HEK293 (cell line): ENCODE measurements at regions not wholly inside any gene's neighbourhood (a gene's known extent, or its start where the extent isn't known, plus 50 kb on each side); places are given as distances from the start of the nearest gene placed in this dataset.
"Not testable (repeated sequence)": the region's sequence is repeated elsewhere in the genome, so short reads cannot be mapped to it uniquely, and the experiment has no call there.

Experiments
- CTCF ChIA-PET: fragments of 350-600 bp; formaldehyde crosslinking; extraction: SDS; loops from one replicate; lab custom pipeline; 2021; ENCODE audit warnings: antibody characterized with exemption; lab: Yijun Ruan, JAX
- POLR2A ChIA-PET: fragments of 300-600 bp; formaldehyde crosslinking; extraction: SDS; loops from one replicate; lab custom pipeline; 2020; ENCODE audit warnings: antibody characterized with exemption, inconsistent platforms; lab: Yijun Ruan, JAX
- H3K27ac ChIP-seq: fragments of 200-500 bp; sonication (Bioruptor generic); 2 replicates; pipeline ENCODE4 v1.5.1; 2014; ENCODE audit warnings: low read depth, low read length, control low read depth, inconsistent platforms; ENCODE audit errors: extremely low read depth
- H3K36me3 ChIP-seq, 2 experiments: fragments of 200-500 bp in 1 of 2; sonication (Bioruptor generic) in 1 of 2; 1 replicate in 1 of 2; 2 replicates in 1 of 2; pipeline ENCODE4 v1.5.1; 2014 to 2017; ENCODE audit warnings: inconsistent platforms in 2 of 2, low read length in 2 of 2; ENCODE audit not compliant: control insufficient read depth in 2 of 2, insufficient read depth in 1 of 2
- H3K4me1 ChIP-seq: fragments of 200-500 bp; sonication (Bioruptor generic); 2 replicates; pipeline ENCODE4 v1.5.1; 2014; ENCODE audit warnings: mild to moderate bottlenecking, low read length, inconsistent platforms; ENCODE audit not compliant: control insufficient read depth, insufficient read depth
- H3K4me3 ChIP-seq: 2 replicates; pipeline ENCODE4 v1.5.1; 2011; ENCODE audit warnings: low read depth, mild to moderate bottlenecking, control low read depth, low read length, moderate library complexity
- H3K9me3 ChIP-seq: fragments of 200-500 bp; sonication (Bioruptor generic); 2 replicates; pipeline ENCODE4 v1.5.1; 2014; ENCODE audit warnings: low read depth, low read length, inconsistent platforms; ENCODE audit not compliant: control insufficient read depth, insufficient read depth
- BCL11B ChIP-seq: fragments of 450-650 bp; formaldehyde crosslinking; IDR thresholded peaks from 2 replicates; pipeline ENCODE4 v1.5.1; 2016; ENCODE audit warnings: low read depth, missing biosample characterization, missing genetic modification characterization
- FEZF1 ChIP-seq: fragments of 450-650 bp; formaldehyde crosslinking; IDR thresholded peaks from 2 replicates; pipeline ENCODE4 v1.5.1; 2016; ENCODE audit warnings: missing biosample characterization, missing genetic modification characterization
- GLI4 ChIP-seq: fragments of 450-650 bp; formaldehyde crosslinking; IDR thresholded peaks from 2 replicates; pipeline ENCODE4 v1.5.1; 2016; ENCODE audit warnings: missing biosample characterization, missing genetic modification characterization
- KLF1 ChIP-seq: fragments of 450-650 bp; formaldehyde crosslinking; IDR thresholded peaks from 2 replicates; pipeline ENCODE4 v1.5.1; 2016; ENCODE audit warnings: missing biosample characterization, missing genetic modification characterization
- PBX3 ChIP-seq: sonication (generic); formaldehyde crosslinking; IDR thresholded peaks from 2 replicates; pipeline ENCODE4 v1.8.1; 2022; ENCODE audit warnings: mild to moderate bottlenecking, moderate library complexity, missing genetic modification reagents
- REPIN1 ChIP-seq: fragments of 450-650 bp; formaldehyde crosslinking; IDR thresholded peaks from 2 replicates; pipeline ENCODE4 v1.5.1; 2017; ENCODE audit warnings: missing biosample characterization, missing genetic modification characterization, low read depth
- SCRT2 ChIP-seq: fragments of 450-650 bp; formaldehyde crosslinking; IDR thresholded peaks from 2 replicates; pipeline ENCODE4 v1.5.1; 2016; ENCODE audit warnings: missing biosample characterization, missing genetic modification characterization
- ZBTB1 ChIP-seq: fragments of 450-650 bp; formaldehyde crosslinking; IDR thresholded peaks from 2 replicates; pipeline ENCODE4 v1.5.1; 2016; ENCODE audit warnings: missing biosample characterization, missing genetic modification characterization
- ZBTB17 ChIP-seq: fragments of 450-650 bp; formaldehyde crosslinking; IDR thresholded peaks from 2 replicates; pipeline ENCODE4 v1.5.1; 2016; ENCODE audit warnings: missing biosample characterization, missing genetic modification characterization
- ZBTB8A ChIP-seq: fragments of 450-650 bp; formaldehyde crosslinking; IDR thresholded peaks from 2 replicates; pipeline ENCODE4 v1.5.1; 2016; ENCODE audit warnings: missing biosample characterization, missing genetic modification characterization
- ZFP3 ChIP-seq: fragments of 450-650 bp; formaldehyde crosslinking; IDR thresholded peaks from 2 replicates; pipeline ENCODE4 v1.5.1; 2016; ENCODE audit warnings: low read depth, missing biosample characterization, missing genetic modification characterization
- ZFP69B ChIP-seq: fragments of 450-650 bp; formaldehyde crosslinking; IDR thresholded peaks from 2 replicates; pipeline ENCODE4 v1.5.1; 2016; ENCODE audit warnings: missing biosample characterization, missing genetic modification characterization
- ZNF133 ChIP-seq: fragments of 450-650 bp; formaldehyde crosslinking; IDR thresholded peaks from 2 replicates; pipeline ENCODE4 v1.5.1; 2016; ENCODE audit warnings: missing biosample characterization, missing genetic modification characterization
- ZNF16 ChIP-seq: fragments of 450-650 bp; formaldehyde crosslinking; IDR thresholded peaks from 2 replicates; pipeline ENCODE4 v1.5.1; 2016; ENCODE audit warnings: low read depth, missing biosample characterization, missing genetic modification characterization
- ZNF18 ChIP-seq: fragments of 450-650 bp; formaldehyde crosslinking; IDR thresholded peaks from 2 replicates; pipeline ENCODE4 v1.5.1; 2016; ENCODE audit warnings: missing biosample characterization, missing genetic modification characterization
- ZNF394 ChIP-seq: fragments of 450-650 bp; formaldehyde crosslinking; IDR thresholded peaks from 2 replicates; pipeline ENCODE4 v1.5.1; 2016; ENCODE audit warnings: missing biosample characterization, missing genetic modification characterization, mild to moderate bottlenecking, moderate library complexity, borderline replicate concordance
- ZNF416 ChIP-seq: fragments of 450-650 bp; formaldehyde crosslinking; IDR thresholded peaks from 2 replicates; pipeline ENCODE4 v1.5.1; 2016; ENCODE audit warnings: missing biosample characterization, missing genetic modification characterization
- ZNF449 ChIP-seq: fragments of 450-650 bp; formaldehyde crosslinking; IDR thresholded peaks from 2 replicates; pipeline ENCODE4 v1.5.1; 2017; ENCODE audit warnings: missing biosample characterization, mild to moderate bottlenecking, missing genetic modification characterization, moderate library complexity
- ZNF544 ChIP-seq: fragments of 450-650 bp; formaldehyde crosslinking; IDR thresholded peaks from 2 replicates; pipeline ENCODE4 v1.5.0; 2017; ENCODE audit warnings: missing biosample characterization, missing genetic modification characterization
- ZNF658 ChIP-seq: fragments of 450-650 bp; formaldehyde crosslinking; IDR thresholded peaks from 2 replicates; pipeline ENCODE4; 2016; ENCODE audit warnings: missing biosample characterization, missing genetic modification characterization
- ZNF664 ChIP-seq: fragments of 450-650 bp; formaldehyde crosslinking; IDR thresholded peaks from 2 replicates; pipeline ENCODE4 v1.5.1; 2016; ENCODE audit warnings: missing biosample characterization, missing genetic modification characterization
- ZNF704 ChIP-seq: fragments of 450-650 bp; formaldehyde crosslinking; IDR thresholded peaks from 2 replicates; pipeline ENCODE4 v1.5.1; 2016; ENCODE audit warnings: missing biosample characterization, missing genetic modification characterization
- ZNF707 ChIP-seq: fragments of 450-650 bp; formaldehyde crosslinking; IDR thresholded peaks from 2 replicates; pipeline ENCODE4 v1.5.1; 2016; ENCODE audit warnings: missing biosample characterization, missing genetic modification characterization
- ZNF747 ChIP-seq: fragments of 450-650 bp; formaldehyde crosslinking; IDR thresholded peaks from 2 replicates; pipeline ENCODE4 v1.5.1; 2016; ENCODE audit warnings: missing biosample characterization, missing genetic modification characterization
- ZSCAN23 ChIP-seq: fragments of 450-650 bp; formaldehyde crosslinking; IDR thresholded peaks from 2 replicates; pipeline ENCODE4 v1.5.1; 2016; ENCODE audit warnings: missing biosample characterization, missing genetic modification characterization

GRCh38 chr7:53628775-53629174 lies 593.3 kb downstream of the POM121L12 start:
- H3K4me1 ChIP-seq = no peaks in the 10 kb centered on the region
- no peak overlapping the region for H3K27ac ChIP-seq
- ChIA-PET CTCF (no interaction called here), POLR2A (no interaction called here)
- H3K9me3 ChIP-seq = no peaks in the 10 kb centered on the region
- no peaks in the 10 kb centered on the region for H3K36me3 ChIP-seq
- no peak overlapping the region for H3K4me3 ChIP-seq
- no peak for TF ChIP-seq FEZF1 (tag by site-specific recombination)
- no peak for TF ChIP-seq ZNF449
- TF ChIP-seq ZNF707 (tag by site-specific recombination) = no peak
- no peak for TF ChIP-seq ZFP3 (tag by site-specific recombination)

GRCh38 chr7:53635251-53635650 lies 599.8 kb downstream of the POM121L12 start:
- H3K36me3 ChIP-seq, H3K9me3 ChIP-seq, POLR2A ChIA-PET, H3K4me1 ChIP-seq, H3K4me3 ChIP-seq, CTCF ChIA-PET, H3K27ac ChIP-seq: not testable (repeated sequence)

- no peaks in the 10 kb centered on the region for H3K9me3 ChIP-seq
- H3K27ac ChIP-seq = no peak overlapping the region
- H3K4me3 ChIP-seq = no peak overlapping the region
- ChIA-PET CTCF (interaction anchor here (0.6 kb wide), 1 partner anchor 887 kb away, joined by 4 read pairs; no protein-coding TSS in a partner anchor), POLR2A (no interaction called here)
- TF ChIP-seq KLF1 (tag by site-specific recombination) (no peak), BCL11B (no peak), ZNF394 (no peak), PBX3 (CRISPR knock-in tag) (no peak), GLI4 (tag by site-specific recombination) (no peak), ZBTB8A (tag by site-specific recombination) (no peak)
- H3K36me3 ChIP-seq = no peaks in the 10 kb centered on the region
- no peaks in the 10 kb centered on the region for H3K4me1 ChIP-seq
These were observed 603.1 kb downstream of the POM121L12 start for GRCh38 chr7:53638517-53638916.

GRCh38 chr7:53641091-53641490 lies 605.7 kb downstream of the POM121L12 start:
- Histone ChIP-seq H3K9me3 (no peaks in the 10 kb centered on the region), H3K27ac (no peak overlapping the region), H3K4me1 (no peaks in the 10 kb centered on the region), H3K4me3 (no peak overlapping the region), H3K36me3 (no peaks in the 10 kb centered on the region)
- POLR2A ChIA-PET = no interaction called here
- CTCF ChIA-PET = no interaction called here
- TF ChIP-seq ZNF544 (tag by site-specific recombination) (no peak), ZBTB17 (tag by site-specific recombination) (no peak), ZBTB1 (tag by site-specific recombination) (no peak), REPIN1 (tag by site-specific recombination) (no peak), ZNF658 (tag by site-specific recombination) (no peak), SCRT2 (tag by site-specific recombination) (no peak), ZFP69B (tag by site-specific recombination) (no peak), ZNF664 (tag by site-specific recombination) (no peak), ZNF18 (tag by site-specific recombination) (no peak), BCL11B (no peak), ZNF704 (no peak), ZNF747 (tag by site-specific recombination) (no peak), ZNF416 (tag by site-specific recombination) (no peak), ZNF16 (tag by site-specific recombination) (no peak), ZNF133 (tag by site-specific recombination) (no peak), ZSCAN23 (tag by site-specific recombination) (no peak)
